HFF-Myc (cell line): ENCODE measurements at regions not wholly inside any gene's neighbourhood (a gene's known extent, or its start where the extent isn't known, plus 50 kb on each side); places are given as distances from the start of the nearest gene placed in this dataset.

Source experiments
- DNase-seq: peaks from one replicate; pipeline ENCODE4 v3.0.0-alpha.2; 2011; ENCODE audit warnings: low read depth; ENCODE audit errors: extremely low read depth
- H3K4me3 ChIP-seq: replicated peaks from 2 replicates; pipeline ENCODE4 v1.5.1; 2011; ENCODE audit warnings: low read depth, mild to moderate bottlenecking, control low read depth, low read length
- TF ChIP-seq, protein P1 (sequence below): IDR thresholded peaks from 2 replicates; pipeline ENCODE4 v1.5.1; 2012; ENCODE audit warnings: mild to moderate bottlenecking, low read depth, low read length, control low read depth; ENCODE audit errors: missing control alignments

DNA sequence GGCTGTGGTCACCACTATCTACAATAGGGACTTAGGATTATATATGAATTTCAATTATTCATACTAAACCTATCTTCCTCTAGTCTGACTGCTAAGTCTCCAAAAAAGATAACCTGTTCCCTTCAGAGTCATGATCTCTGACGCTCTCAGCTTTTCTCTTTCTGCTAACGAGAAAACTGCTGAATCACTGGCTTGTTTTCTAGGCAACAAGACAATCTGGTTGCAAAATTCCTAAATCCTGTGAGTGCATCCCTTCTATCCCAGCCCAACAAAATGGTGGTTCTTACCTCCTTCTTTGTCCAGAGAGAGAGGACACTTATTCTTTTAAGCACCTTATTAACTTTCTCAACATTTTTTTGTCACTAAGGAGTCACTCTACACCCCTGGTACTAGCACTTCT is 312.3 kb upstream of the PKDCC start:
- no peak overlapping the region for H3K4me3 ChIP-seq
- DNase-seq: no peak
- TF ChIP-seq, protein P1, sequence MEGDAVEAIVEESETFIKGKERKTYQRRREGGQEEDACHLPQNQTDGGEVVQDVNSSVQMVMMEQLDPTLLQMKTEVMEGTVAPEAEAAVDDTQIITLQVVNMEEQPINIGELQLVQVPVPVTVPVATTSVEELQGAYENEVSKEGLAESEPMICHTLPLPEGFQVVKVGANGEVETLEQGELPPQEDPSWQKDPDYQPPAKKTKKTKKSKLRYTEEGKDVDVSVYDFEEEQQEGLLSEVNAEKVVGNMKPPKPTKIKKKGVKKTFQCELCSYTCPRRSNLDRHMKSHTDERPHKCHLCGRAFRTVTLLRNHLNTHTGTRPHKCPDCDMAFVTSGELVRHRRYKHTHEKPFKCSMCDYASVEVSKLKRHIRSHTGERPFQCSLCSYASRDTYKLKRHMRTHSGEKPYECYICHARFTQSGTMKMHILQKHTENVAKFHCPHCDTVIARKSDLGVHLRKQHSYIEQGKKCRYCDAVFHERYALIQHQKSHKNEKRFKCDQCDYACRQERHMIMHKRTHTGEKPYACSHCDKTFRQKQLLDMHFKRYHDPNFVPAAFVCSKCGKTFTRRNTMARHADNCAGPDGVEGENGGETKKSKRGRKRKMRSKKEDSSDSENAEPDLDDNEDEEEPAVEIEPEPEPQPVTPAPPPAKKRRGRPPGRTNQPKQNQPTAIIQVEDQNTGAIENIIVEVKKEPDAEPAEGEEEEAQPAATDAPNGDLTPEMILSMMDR: no peak

DNA sequence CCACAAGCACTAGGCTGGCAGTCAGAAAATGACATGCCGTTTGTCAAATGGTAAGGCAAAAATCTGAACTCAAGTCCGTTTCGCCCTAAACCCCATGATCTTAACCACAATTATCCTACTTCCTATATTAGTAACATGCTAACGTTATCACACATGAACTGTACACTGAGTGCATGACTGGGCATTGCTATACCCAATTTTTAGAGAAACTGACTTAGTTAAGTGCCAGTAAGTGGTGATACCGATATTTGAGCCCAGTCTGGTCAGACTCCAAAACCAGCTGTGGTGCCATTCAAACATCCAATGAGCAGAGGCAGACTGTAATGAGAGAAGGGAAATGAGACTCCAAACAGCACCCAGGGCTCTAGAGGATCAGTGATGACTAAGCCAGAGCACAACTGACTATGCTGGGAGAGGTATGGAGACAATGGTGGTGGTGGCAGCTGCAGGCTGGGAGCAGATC is 311.7 kb upstream of the PKDCC start:
- TF ChIP-seq, protein P1: no peak
- H3K4me3 ChIP-seq: no peak overlapping the region
- no peak for DNase-seq

DNA sequence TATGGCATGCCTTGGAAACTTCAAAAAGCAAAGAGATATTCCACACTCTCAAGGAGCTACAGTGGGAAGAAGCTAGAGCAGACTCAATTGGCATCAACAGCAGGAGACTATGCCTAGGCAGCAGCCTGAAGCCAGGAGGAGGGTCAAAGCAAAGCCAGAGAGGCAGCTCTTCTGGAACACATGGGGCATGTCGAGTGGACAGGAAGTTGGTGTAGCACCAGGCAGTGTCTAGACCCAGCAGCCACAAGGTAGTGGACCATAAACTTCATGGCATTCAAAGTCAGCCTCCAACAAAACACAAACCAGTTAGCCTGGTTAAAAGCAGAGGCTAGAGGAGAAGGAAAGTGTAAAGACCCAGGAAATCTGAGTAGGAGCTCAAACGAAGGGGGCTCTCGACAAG is 311.2 kb upstream of the PKDCC start:
- DNase-seq: no peak
- TF ChIP-seq, protein P1: no peak
- no peak overlapping the region for H3K4me3 ChIP-seq

DNA sequence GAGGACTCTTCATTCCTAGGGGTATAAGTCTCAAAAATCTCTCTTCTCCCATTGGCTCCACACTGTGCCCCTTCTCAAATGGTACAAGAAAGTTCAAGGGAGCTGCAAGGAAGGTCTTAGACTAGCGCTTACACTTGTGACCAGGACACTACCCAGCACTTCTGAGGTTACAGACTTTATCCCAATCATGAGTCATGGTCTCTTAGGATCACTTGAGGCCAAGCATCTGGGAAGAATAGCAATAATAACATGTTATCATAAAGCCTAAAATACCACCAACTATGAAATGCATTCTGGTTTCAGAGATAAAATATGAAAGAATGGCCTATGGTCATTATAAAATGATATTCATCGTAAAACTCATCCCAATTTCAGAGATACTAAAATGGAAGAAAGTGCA is 309.9 kb upstream of the PKDCC start:
- TF ChIP-seq, protein P1: no peak
- DNase-seq: no peak
- H3K4me3 ChIP-seq: no peak overlapping the region

DNA sequence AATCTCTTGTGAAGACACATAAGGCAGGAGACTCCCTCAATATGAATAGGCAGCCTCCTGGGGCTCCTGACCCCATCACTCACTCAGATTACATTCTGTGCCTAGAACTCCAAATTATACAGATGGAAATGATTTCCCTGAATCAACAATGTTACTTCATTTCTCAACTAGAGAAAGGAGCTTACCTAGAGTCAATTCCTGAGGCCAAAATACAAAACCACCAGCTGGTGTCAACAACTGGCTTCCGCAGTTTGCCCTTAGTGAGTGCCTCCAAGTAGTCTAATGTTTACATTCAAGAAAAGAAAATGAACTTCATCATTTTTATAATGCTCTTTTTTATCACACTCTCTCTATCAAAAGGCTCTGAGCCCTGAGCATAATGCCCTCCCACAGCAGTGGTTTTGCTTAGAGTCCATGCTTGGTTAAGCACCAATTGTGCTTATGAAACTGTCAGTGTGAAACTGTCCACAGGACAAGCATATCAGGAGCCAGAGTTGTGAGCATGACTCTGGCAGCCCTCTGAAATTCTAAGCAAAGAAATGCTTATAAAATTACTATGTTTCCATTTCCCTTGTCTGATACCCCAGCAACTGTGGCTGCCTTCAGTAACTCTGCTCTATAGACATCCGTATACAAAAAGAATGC is 305.7 kb upstream of the PKDCC start:
- TF ChIP-seq, protein P1: no peak
- no peak for DNase-seq
- no peak overlapping the region for H3K4me3 ChIP-seq

DNA sequence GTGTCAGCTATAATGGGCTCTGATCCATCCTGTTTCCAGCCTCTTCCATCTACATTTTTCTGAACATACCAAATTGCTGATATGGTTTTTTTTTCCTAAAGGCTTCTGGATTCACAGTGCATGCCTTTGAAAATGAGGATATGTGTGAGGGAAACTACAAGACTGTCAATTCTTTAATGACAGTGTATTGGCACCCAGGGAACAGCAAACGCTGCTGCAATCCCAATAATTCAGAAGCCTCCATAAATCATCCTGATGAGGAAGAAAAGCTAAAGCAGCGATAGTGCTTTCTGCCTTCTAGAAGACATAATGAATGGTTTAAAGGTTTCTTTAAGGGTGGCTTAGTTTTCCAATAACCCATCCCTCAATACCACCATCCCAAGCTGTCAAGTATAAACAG is 304.5 kb upstream of the PKDCC start:
- TF ChIP-seq, protein P1: no peak
- no peak overlapping the region for H3K4me3 ChIP-seq
- DNase-seq: no peak

DNA sequence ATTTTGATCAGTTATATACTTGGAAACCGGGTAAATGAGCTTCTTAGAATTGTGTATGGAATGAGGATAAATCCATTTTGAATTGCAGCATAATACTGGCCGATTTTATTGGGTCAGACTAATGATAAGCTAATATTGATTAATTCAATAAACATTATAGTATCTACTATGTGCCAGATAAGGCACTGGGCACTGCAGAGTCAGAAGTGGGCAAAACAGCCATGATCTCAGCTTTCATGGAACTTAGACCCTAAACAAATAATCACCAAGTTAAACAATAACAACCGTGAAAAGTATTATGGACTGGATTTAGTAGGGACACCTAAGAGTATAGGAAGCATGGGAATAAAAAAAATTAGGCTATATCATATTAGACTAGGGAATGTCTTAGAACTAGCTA is 297.0 kb upstream of the PKDCC start:
- TF ChIP-seq, protein P1: no peak
- H3K4me3 ChIP-seq: no peak overlapping the region
- DNase-seq: no peak
